Hepatocyte (in vitro differentiated cells): ENCODE measurements at regions not wholly inside any gene's neighbourhood (a gene's known extent, or its start where the extent isn't known, plus 50 kb on each side); places are given as distances from the start of the nearest gene placed in this dataset.

Experiments used
- EZH2 ChIP-seq: fragments of 200-600 bp; sonication (generic); IDR thresholded peaks from 2 replicates; pipeline ENCODE4 v1.6.1; 2016; ENCODE audit warnings: antibody characterized with exemption, mild to moderate bottlenecking, borderline replicate concordance
- EZH2phosphoT487 ChIP-seq: fragments of 200-600 bp; sonication (generic); IDR thresholded peaks from one replicate; pipeline ENCODE4 v1.6.1; 2018; ENCODE audit warnings: antibody characterized with exemption, mild to moderate bottlenecking, low read depth, moderate library complexity; ENCODE audit not compliant: unreplicated experiment, severe bottlenecking
- TF ChIP-seq, protein P1 (sequence below): fragments of 200-600 bp; sonication (generic); IDR thresholded peaks from 2 replicates; pipeline ENCODE4 v1.5.1; 2016; ENCODE audit warnings: antibody characterized with exemption, mild to moderate bottlenecking; ENCODE audit not compliant: poor library complexity

DNA sequence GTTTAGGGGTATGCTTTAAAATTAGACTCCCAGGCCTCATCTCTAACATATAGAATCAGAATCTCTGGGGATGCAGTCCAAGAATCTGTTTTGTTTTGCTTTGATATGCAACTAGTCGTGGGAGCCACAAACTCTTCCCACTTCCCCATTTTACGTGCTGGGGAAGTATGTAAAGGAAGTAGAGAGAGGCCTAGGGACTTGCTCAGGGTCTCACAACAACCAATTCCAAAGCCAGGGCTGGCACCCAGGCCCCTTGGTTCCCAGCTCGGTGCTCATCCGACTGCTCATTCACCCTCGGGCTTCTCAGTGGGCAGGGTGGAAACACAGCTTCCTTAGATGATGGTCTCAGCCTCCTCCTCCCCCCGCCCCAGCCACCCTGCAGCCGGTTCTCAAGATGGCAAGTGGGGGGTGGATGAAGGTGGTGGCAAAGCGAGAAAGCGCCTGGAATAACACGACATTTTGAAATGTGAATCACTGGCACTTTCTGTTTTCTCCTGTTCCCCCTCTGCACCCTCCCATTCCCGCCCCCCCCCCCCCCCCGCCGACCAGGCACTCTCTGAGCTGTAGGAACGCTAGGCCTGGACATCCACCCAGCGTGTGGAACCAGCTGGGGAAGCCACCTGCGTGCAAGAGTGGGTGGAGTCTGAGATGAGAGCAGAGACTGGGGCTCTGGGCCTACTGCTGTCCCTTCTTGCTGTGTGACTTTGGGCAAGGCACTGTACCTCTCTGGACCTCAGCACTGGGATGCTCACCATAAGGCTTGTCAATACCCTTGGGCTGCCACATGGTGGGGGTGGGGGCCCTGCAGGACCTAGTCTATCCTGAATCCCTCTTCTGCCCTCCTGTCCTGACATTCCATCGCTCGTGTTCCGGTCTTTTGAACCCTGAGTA, 214.5 kb downstream of the RPLP1 start:
- no peak for TF ChIP-seq EZH2
- TF ChIP-seq, protein P1, sequence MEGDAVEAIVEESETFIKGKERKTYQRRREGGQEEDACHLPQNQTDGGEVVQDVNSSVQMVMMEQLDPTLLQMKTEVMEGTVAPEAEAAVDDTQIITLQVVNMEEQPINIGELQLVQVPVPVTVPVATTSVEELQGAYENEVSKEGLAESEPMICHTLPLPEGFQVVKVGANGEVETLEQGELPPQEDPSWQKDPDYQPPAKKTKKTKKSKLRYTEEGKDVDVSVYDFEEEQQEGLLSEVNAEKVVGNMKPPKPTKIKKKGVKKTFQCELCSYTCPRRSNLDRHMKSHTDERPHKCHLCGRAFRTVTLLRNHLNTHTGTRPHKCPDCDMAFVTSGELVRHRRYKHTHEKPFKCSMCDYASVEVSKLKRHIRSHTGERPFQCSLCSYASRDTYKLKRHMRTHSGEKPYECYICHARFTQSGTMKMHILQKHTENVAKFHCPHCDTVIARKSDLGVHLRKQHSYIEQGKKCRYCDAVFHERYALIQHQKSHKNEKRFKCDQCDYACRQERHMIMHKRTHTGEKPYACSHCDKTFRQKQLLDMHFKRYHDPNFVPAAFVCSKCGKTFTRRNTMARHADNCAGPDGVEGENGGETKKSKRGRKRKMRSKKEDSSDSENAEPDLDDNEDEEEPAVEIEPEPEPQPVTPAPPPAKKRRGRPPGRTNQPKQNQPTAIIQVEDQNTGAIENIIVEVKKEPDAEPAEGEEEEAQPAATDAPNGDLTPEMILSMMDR = no peak
- TF ChIP-seq EZH2phosphoT487 = no peak
